Hepatocyte (in vitro differentiated cells): ENCODE measurements at regions not wholly inside any gene's neighbourhood (a gene's known extent, or its start where the extent isn't known, plus 50 kb on each side); places are given as distances from the start of the nearest gene placed in this dataset.

Source experiments
- DNase-seq: peaks from one replicate; pipeline ENCODE4 v3.0.0-alpha.2; 2016; ENCODE audit warnings: low spot score
- H2AFZ ChIP-seq: fragments of 200-600 bp; sonication (generic); 2 replicates; pipeline ENCODE4 v1.6.0; 2016; ENCODE audit warnings: antibody characterized with exemption, mild to moderate bottlenecking
- H3K27ac ChIP-seq: fragments of 200-600 bp; sonication (generic); 2 replicates; pipeline ENCODE4 v1.5.1; 2016; ENCODE audit warnings: mild to moderate bottlenecking
- H3K27me3 ChIP-seq: fragments of 200-600 bp; sonication (generic); 2 replicates; pipeline ENCODE4 v1.6.1; 2016
- H3K36me3 ChIP-seq: fragments of 200-600 bp; sonication (generic); replicated peaks from 2 replicates; pipeline ENCODE4 v1.5.1; 2016; ENCODE audit warnings: low read depth; ENCODE audit not compliant: insufficient read depth
- H3K4me1 ChIP-seq: fragments of 200-600 bp; sonication (generic); 2 replicates; pipeline ENCODE4 v1.5.1; 2016; ENCODE audit warnings: mild to moderate bottlenecking, moderate library complexity; ENCODE audit not compliant: insufficient read depth
- H3K4me2 ChIP-seq: fragments of 200-600 bp; sonication (generic); 2 replicates; pipeline ENCODE4 v1.6.0; 2016
- H3K4me3 ChIP-seq: fragments of 200-600 bp; sonication (generic); 2 replicates; pipeline ENCODE4 v1.5.1; 2016; ENCODE audit warnings: mild to moderate bottlenecking
- H3K79me2 ChIP-seq: fragments of 200-600 bp; sonication (generic); 2 replicates; pipeline ENCODE4 v1.6.0; 2017; ENCODE audit warnings: mild to moderate bottlenecking
- H3K9me2 ChIP-seq: fragments of 200-600 bp; sonication (generic); replicated peaks from 2 replicates; pipeline ENCODE4 v1.6.0; 2017; ENCODE audit warnings: mild to moderate bottlenecking; ENCODE audit not compliant: insufficient read depth
- H3K9me3 ChIP-seq: fragments of 200-600 bp; sonication (generic); 2 replicates; pipeline ENCODE4 v1.5.1; 2016; ENCODE audit warnings: low read depth, mild to moderate bottlenecking
- H4K20me1 ChIP-seq: fragments of 200-600 bp; sonication (generic); 2 replicates; pipeline ENCODE4 v1.6.0; 2016; ENCODE audit warnings: mild to moderate bottlenecking; ENCODE audit not compliant: insufficient read depth, poor library complexity, severe bottlenecking
- EZH2 ChIP-seq: fragments of 200-600 bp; sonication (generic); IDR thresholded peaks from 2 replicates; pipeline ENCODE4 v1.6.1; 2016; ENCODE audit warnings: antibody characterized with exemption, mild to moderate bottlenecking, borderline replicate concordance
- EZH2phosphoT487 ChIP-seq: fragments of 200-600 bp; sonication (generic); IDR thresholded peaks from one replicate; pipeline ENCODE4 v1.6.1; 2018; ENCODE audit warnings: antibody characterized with exemption, mild to moderate bottlenecking, low read depth, moderate library complexity; ENCODE audit not compliant: unreplicated experiment, severe bottlenecking
- WGBS: methylation state at CpG from one replicate; pipeline ENCODE4 v1.1.6; 2016; ENCODE audit warnings: low lambda C conversion rate; ENCODE audit errors: missing lambda C conversion rate; 5-methylcytosine and 5-hydroxymethylcytosine counted together
- TF ChIP-seq, protein P1 (sequence below): fragments of 200-600 bp; sonication (generic); IDR thresholded peaks from 2 replicates; pipeline ENCODE4 v1.5.1; 2016; ENCODE audit warnings: antibody characterized with exemption, mild to moderate bottlenecking; ENCODE audit not compliant: poor library complexity

DNA sequence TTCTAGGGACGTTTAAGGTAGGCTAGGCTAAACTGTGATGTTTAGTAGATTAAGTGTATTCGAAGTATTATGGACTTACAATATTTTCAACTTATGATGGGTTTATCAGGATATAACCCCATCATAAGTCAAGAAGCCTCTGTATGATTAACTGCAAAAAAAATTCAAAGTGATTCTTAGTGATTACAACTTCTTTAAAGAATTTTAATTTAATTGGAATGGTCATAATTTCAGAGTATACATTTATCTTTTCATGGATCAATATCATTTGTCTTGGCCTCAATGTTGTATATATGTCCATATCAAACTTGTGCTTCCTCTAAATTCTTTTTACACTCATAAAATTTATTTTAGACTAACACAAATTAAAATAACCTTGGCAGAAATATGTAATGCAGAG, 183.3 kb upstream of the LRP1B start:
- Histone ChIP-seq H3K9me2 (no peaks in the 10 kb centered on the region), H3K4me2 (no peak overlapping the region), H3K36me3 (no peaks in the 10 kb centered on the region), H3K27ac (no peak overlapping the region), H3K4me3 (no peak overlapping the region), H3K79me2 (no peaks in the 10 kb centered on the region), H3K9me3 (no peaks in the 10 kb centered on the region), H2AFZ (no peak overlapping the region), H3K27me3 (no peaks in the 10 kb centered on the region), H4K20me1 (no peaks in the 10 kb centered on the region), H3K4me1 (no peaks in the 10 kb centered on the region)
- WGBS: 66% methylated on average over 2 of the region's 2 CpGs
- no peak for DNase-seq
- no peak for TF ChIP-seq EZH2phosphoT487
- TF ChIP-seq EZH2: no peak
- TF ChIP-seq, protein P1, sequence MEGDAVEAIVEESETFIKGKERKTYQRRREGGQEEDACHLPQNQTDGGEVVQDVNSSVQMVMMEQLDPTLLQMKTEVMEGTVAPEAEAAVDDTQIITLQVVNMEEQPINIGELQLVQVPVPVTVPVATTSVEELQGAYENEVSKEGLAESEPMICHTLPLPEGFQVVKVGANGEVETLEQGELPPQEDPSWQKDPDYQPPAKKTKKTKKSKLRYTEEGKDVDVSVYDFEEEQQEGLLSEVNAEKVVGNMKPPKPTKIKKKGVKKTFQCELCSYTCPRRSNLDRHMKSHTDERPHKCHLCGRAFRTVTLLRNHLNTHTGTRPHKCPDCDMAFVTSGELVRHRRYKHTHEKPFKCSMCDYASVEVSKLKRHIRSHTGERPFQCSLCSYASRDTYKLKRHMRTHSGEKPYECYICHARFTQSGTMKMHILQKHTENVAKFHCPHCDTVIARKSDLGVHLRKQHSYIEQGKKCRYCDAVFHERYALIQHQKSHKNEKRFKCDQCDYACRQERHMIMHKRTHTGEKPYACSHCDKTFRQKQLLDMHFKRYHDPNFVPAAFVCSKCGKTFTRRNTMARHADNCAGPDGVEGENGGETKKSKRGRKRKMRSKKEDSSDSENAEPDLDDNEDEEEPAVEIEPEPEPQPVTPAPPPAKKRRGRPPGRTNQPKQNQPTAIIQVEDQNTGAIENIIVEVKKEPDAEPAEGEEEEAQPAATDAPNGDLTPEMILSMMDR: no peak

DNA sequence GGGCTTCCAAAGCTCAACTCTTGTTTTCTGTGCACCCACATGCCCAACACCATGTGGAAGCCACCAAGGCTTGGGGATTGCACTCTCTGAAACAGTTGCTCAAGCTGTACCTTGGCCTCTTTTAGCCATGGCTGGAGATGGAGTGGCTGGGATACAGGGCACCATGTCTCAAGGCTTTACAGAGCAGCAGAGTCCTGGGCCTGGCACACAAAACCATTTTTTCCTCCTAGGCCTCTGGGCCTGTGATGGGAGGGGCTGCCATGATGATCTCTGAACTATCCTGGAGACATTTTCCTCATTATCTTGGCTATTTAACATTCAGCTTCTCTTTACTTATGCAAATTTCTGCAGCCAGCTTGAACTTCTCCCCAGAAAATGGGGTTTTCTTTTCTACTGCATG, 179.7 kb upstream of the LRP1B start:
- Histone ChIP-seq H3K27me3 (no peaks in the 10 kb centered on the region), H3K9me2 (no peaks in the 10 kb centered on the region), H3K27ac (no peak overlapping the region), H3K4me3 (no peak overlapping the region), H3K4me1 (no peaks in the 10 kb centered on the region), H2AFZ (no peak overlapping the region), H3K9me3 (no peaks in the 10 kb centered on the region), H4K20me1 (no peaks in the 10 kb centered on the region), H3K36me3 (no peaks in the 10 kb centered on the region), H3K79me2 (no peaks in the 10 kb centered on the region), H3K4me2 (no peak overlapping the region)
- no peak for DNase-seq
- TF ChIP-seq EZH2phosphoT487 (no peak), EZH2 (no peak)
- TF ChIP-seq, protein P1: no peak

DNA sequence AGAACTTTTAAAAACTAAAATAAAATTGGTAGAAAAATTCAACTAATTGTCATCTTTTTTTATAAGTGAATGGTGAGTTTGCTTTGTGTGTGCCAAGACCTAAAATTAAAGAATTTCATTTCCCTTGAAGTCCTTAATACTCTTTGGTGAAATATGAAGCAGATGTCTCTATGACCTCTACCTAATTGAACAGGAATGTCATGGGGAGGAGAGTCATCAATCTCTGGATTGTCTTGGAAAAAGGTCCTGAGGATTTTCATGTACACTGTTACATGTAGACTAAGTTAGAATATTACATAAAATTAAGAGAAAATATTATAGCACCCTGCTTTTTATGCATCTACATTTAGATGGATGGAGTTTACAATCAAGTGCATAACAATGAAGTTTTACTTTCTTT, 177.9 kb upstream of the LRP1B start:
- Histone ChIP-seq H3K27me3 (no peaks in the 10 kb centered on the region), H4K20me1 (no peaks in the 10 kb centered on the region), H3K79me2 (no peaks in the 10 kb centered on the region), H3K4me1 (no peaks in the 10 kb centered on the region), H3K36me3 (no peaks in the 10 kb centered on the region), H3K9me3 (no peaks in the 10 kb centered on the region), H3K4me2 (no peak overlapping the region), H3K9me2 (no peaks in the 10 kb centered on the region), H3K4me3 (no peak overlapping the region), H3K27ac (no peak overlapping the region), H2AFZ (no peak overlapping the region)
- DNase-seq: no peak
- TF ChIP-seq EZH2phosphoT487: no peak
- TF ChIP-seq, protein P1: no peak
- no peak for TF ChIP-seq EZH2

DNA sequence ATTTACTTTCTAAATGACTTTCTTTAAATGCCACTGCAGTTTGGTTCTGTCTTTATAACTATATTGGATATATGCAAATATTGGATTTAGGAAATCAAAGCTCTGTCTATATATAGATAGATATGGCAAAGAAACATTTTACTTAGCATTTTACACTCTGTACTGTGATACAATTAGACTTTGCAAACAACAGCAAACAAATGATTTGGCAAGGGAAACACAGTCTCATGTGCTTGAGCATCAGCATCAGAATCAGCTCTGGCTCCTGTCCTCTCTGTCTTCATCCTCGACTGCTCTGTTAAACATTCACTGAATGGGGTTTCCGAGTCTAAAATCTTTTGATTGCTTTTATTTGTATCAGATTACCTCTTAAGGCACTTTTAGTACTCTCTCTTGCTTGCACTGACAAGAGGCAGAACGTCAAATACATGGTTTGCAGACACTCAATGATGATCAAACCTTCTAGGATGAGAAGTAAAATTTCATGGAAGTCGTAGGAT, 176.8 kb upstream of the LRP1B start:
- no peak overlapping the region for H3K4me3 ChIP-seq
- no peak for DNase-seq
- no peaks in the 10 kb centered on the region for H3K9me3 ChIP-seq
- H3K27ac ChIP-seq: no peak overlapping the region
- no peaks in the 10 kb centered on the region for H3K27me3 ChIP-seq
- no peaks in the 10 kb centered on the region for H3K79me2 ChIP-seq
- H3K4me2 ChIP-seq: no peak overlapping the region
- no peaks in the 10 kb centered on the region for H4K20me1 ChIP-seq
- TF ChIP-seq, protein P1: no peak
- no peak for TF ChIP-seq EZH2
- TF ChIP-seq EZH2phosphoT487: no peak
- H3K9me2 ChIP-seq: no peaks in the 10 kb centered on the region
- no peak overlapping the region for H2AFZ ChIP-seq
- no peaks in the 10 kb centered on the region for H3K36me3 ChIP-seq
- no peaks in the 10 kb centered on the region for H3K4me1 ChIP-seq
- 68% methylated on average over 4 of the region's 4 CpGs for WGBS
